GM12892 (cell line): ENCODE measurements at regions not wholly inside any gene's neighbourhood (a gene's known extent, or its start where the extent isn't known, plus 50 kb on each side); places are given as distances from the start of the nearest gene placed in this dataset.

ENCODE experiments used
- POLR2A ChIP-seq: IDR thresholded peaks from 2 replicates; pipeline ENCODE4 v1.6.1; 2011; ENCODE audit warnings: low read depth, low read length, control low read depth
- TAF1 ChIP-seq: IDR thresholded peaks from 2 replicates; pipeline ENCODE4 v1.6.1; 2011; ENCODE audit warnings: low read depth, mild to moderate bottlenecking, control low read depth, low read length, borderline replicate concordance

DNA sequence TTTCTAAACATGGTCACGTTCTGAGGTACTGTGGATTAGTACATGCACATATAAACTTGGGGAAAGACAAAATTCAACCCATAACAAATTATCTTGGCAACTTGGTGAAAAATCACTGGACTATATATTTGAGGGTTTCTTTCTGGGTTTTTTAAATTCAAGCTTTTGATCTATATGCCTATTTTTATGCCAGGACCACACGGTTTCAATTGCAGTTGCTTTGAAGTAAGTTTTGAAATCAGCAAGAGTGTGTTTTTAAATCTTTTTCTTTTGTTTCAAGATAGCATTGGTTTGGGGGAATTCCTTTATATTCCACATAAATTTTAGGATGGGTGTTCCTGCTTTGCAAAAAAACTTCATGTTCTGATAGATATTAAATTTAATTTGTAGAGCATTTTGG lies 406.4 kb upstream of the VWC2 start:
- TF ChIP-seq POLR2A, result no peak
- TF ChIP-seq TAF1, result no peak
